Panc1 (cell line): ENCODE measurements at regions not wholly inside any gene's neighbourhood (a gene's known extent, or its start where the extent isn't known, plus 50 kb on each side); places are given as distances from the start of the nearest gene placed in this dataset.

ENCODE experiments used
- ATAC-seq: fragments of 200-7000 bp; cut with Tn5 transposase; 2 replicates; pipeline ENCODE4 v1.9.1; 2020; ENCODE audit warnings: mild to moderate bottlenecking, moderate library complexity
- BruUV-seq: library from RNA; stranded (reverse); fragments of 400-500 nt; replicated peaks from 2 replicates; lab custom pipeline; 2021; lab: Mats Ljungman, UMichigan
- CTCF ChIA-PET: fragments of 300-600 bp; sonication (Branson Sonifier 250); formaldehyde crosslinking; loops from one replicate; lab custom pipeline; 2022; ENCODE audit warnings: antibody characterized with exemption; lab: Charles Lee
- POLR2A ChIA-PET: fragments of 300-600 bp; sonication (Branson Sonifier 250); formaldehyde crosslinking; loops from one replicate; lab custom pipeline; 2022; ENCODE audit warnings: antibody characterized with exemption; lab: Charles Lee
- DNase-seq: peaks from one replicate; pipeline ENCODE4 v3.0.0-alpha.2; 2010; ENCODE audit warnings: low read depth, low spot score
- H3K27ac ChIP-seq: 2 replicates; pipeline ENCODE4 v1.5.1; 2011; ENCODE audit warnings: mild to moderate bottlenecking, low read length, inconsistent platforms
- H3K27me3 ChIP-seq: fragments of 200-500 bp; sonication (Bioruptor generic); 2 replicates; pipeline ENCODE4 v1.6.0; 2014; ENCODE audit warnings: low read length, inconsistent platforms; ENCODE audit not compliant: control insufficient read depth, insufficient read depth
- H3K36me3 ChIP-seq: fragments of 200-500 bp; sonication (Bioruptor generic); 2 replicates; pipeline ENCODE4 v1.5.1; 2014; ENCODE audit warnings: inconsistent platforms, mild to moderate bottlenecking, low read length, moderate library complexity; ENCODE audit not compliant: control insufficient read depth, insufficient read depth
- H3K4me1 ChIP-seq: 2 replicates; pipeline ENCODE4 v1.5.1; 2011; ENCODE audit warnings: inconsistent platforms, mild to moderate bottlenecking, low read length, moderate library complexity; ENCODE audit not compliant: control insufficient read depth, insufficient read depth
- H3K4me3 ChIP-seq, 2 experiments: 2 replicates each; pipeline ENCODE4 v1.5.1; 2011 to 2012; ENCODE audit warnings: low read depth in 2 of 2, low read length in 2 of 2, mild to moderate bottlenecking in 2 of 2, inconsistent platforms in 1 of 2, moderate library complexity in 1 of 2
- H3K9me3 ChIP-seq: fragments of 200-500 bp; sonication (Bioruptor generic); 2 replicates; pipeline ENCODE4 v1.5.1; 2014; ENCODE audit warnings: low read depth, mild to moderate bottlenecking, inconsistent platforms, low read length, moderate library complexity; ENCODE audit not compliant: control insufficient read depth, insufficient read depth
- CTCF ChIP-seq: fragments of 450-650 bp; IDR thresholded peaks from 2 replicates; pipeline ENCODE4 v1.5.1; 2017; ENCODE audit warnings: mild to moderate bottlenecking
- POLR2AphosphoS5 ChIP-seq: IDR thresholded peaks from 2 replicates; pipeline ENCODE4 v1.6.1; 2012; ENCODE audit warnings: mild to moderate bottlenecking, low read depth, low read length, moderate library complexity
- SIN3A ChIP-seq: IDR thresholded peaks from 2 replicates; pipeline ENCODE4 v1.6.1; 2012; ENCODE audit warnings: low read depth, mild to moderate bottlenecking, low read length, moderate library complexity, borderline replicate concordance; ENCODE audit not compliant: insufficient read depth
- TCF7L2 ChIP-seq: IDR thresholded peaks from 2 replicates; pipeline ENCODE4 v1.6.1; 2011; ENCODE audit warnings: mild to moderate bottlenecking, low read depth, low read length, inconsistent platforms
- in situ Hi-C: cut with HindIII; loops from 2 replicates; pipeline ENCODE4 v1.10.0; 2016; ENCODE audit warnings: low sequenced_read_pairs, low pct_unique_long_range_greater_than_20kb
- intact Hi-C: fragments of 100-400 bp; cut with micrococcal nuclease; formaldehyde crosslinking; loops from one replicate; pipeline ENCODE4 v1.10.0; 2022; ENCODE audit not compliant: unreplicated experiment
- TF ChIP-seq, protein P1 (sequence below), 2 experiments: IDR thresholded peaks; 2 replicates each; pipeline ENCODE4 v1.6.1; 2011 to 2012; ENCODE audit warnings: low read depth in 2 of 2, control low read depth in 1 of 2, low read length in 1 of 2, mild to moderate bottlenecking in 1 of 2, moderate library complexity in 1 of 2; ENCODE audit not compliant: insufficient read depth in 1 of 2

DNA sequence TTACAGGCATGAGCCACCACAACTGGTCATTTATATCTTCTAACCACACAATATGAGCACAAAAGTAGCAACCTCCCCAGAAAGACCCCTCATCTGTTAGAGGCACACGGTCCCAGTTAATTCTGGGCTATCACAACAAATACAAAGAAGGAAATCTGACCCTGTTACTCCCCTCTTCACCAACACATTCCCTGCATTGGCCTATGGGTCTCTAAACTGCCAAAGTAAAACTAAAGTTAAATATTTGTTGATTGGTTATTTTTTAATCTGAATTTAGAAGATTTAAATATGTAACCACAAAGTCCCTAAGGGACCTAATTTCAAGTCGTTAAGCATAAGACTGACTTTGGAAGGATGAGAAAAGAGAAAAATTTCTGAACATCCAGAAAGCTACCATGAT, 496.7 kb upstream of the NMUR2 start:
- no TSS peak for BruUV-seq
- H3K27me3 ChIP-seq = no peaks in the 10 kb centered on the region
- in situ Hi-C loops = no loop called here

DNA sequence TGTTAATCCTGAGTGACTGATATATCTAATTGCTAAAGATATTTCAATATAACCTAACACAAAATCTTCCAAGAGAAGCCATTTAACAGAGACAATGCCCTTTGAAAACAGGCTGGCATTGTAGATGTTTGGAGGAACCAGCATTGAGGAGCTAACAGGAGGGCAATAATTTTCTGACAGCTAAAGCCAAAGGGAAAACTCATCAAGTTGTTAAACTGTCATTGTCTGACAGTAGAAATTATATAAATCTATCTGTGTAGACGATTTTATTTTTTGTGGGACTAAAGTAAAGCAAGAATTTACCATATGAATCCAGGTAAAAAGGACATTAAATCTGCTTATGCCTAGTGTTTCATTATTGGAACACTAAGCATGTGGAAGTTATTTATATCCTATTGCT, 500.2 kb upstream of the NMUR2 start:
- H3K4me1 ChIP-seq = no peaks in the 10 kb centered on the region
- TF ChIP-seq TCF7L2 (no peak), POLR2AphosphoS5 (no peak), SIN3A (no peak), CTCF (no peak)
- TF ChIP-seq, protein P1, sequence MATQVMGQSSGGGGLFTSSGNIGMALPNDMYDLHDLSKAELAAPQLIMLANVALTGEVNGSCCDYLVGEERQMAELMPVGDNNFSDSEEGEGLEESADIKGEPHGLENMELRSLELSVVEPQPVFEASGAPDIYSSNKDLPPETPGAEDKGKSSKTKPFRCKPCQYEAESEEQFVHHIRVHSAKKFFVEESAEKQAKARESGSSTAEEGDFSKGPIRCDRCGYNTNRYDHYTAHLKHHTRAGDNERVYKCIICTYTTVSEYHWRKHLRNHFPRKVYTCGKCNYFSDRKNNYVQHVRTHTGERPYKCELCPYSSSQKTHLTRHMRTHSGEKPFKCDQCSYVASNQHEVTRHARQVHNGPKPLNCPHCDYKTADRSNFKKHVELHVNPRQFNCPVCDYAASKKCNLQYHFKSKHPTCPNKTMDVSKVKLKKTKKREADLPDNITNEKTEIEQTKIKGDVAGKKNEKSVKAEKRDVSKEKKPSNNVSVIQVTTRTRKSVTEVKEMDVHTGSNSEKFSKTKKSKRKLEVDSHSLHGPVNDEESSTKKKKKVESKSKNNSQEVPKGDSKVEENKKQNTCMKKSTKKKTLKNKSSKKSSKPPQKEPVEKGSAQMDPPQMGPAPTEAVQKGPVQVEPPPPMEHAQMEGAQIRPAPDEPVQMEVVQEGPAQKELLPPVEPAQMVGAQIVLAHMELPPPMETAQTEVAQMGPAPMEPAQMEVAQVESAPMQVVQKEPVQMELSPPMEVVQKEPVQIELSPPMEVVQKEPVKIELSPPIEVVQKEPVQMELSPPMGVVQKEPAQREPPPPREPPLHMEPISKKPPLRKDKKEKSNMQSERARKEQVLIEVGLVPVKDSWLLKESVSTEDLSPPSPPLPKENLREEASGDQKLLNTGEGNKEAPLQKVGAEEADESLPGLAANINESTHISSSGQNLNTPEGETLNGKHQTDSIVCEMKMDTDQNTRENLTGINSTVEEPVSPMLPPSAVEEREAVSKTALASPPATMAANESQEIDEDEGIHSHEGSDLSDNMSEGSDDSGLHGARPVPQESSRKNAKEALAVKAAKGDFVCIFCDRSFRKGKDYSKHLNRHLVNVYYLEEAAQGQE (IDR thresholded peaks at IDR 0.05; ENCODE audit: insufficient read depth in 1 of 2, low read depth in 2 of 2, low read length in 1 of 2) = no peak
- POLR2A ChIA-PET = no interaction called here
- ATAC-seq (no peak), DNase-seq (no peak)
- no peaks in the 10 kb centered on the region for H3K9me3 ChIP-seq
- CTCF ChIA-PET = no interaction called here
- no peak overlapping the region for H3K4me3 ChIP-seq
- no peaks in the 10 kb centered on the region for H3K36me3 ChIP-seq
- intact Hi-C loops = no loop called here
- no peaks in the 10 kb centered on the region for H3K27me3 ChIP-seq
- in situ Hi-C loops = no loop called here
- BruUV-seq = no TSS peak
- no peak overlapping the region for H3K27ac ChIP-seq

More for the DNA sequence above, 496.7 kb upstream of the NMUR2 start:
- intact Hi-C loops = no loop called here
- no peak for ATAC-seq
- H3K4me3 ChIP-seq = no peak overlapping the region
- TF ChIP-seq SIN3A (no peak), POLR2AphosphoS5 (no peak), TCF7L2 (no peak), CTCF (no peak)
- TF ChIP-seq, protein P1 (IDR thresholded peaks at IDR 0.05; ENCODE audit: insufficient read depth in 1 of 2, low read depth in 2 of 2, low read length in 1 of 2) = no peak
- no peak for DNase-seq
- no peaks in the 10 kb centered on the region for H3K9me3 ChIP-seq
- H3K36me3 ChIP-seq = no peaks in the 10 kb centered on the region
- H3K27ac ChIP-seq = no peak overlapping the region
- ChIA-PET POLR2A (no interaction called here), CTCF (no interaction called here)
- no peaks in the 10 kb centered on the region for H3K4me1 ChIP-seq
